Lung (tissue), 11 donors: ENCODE measurements at regions not wholly inside any gene's neighbourhood (a gene's known extent, or its start where the extent isn't known, plus 50 kb on each side); places are given as distances from the start of the nearest gene placed in this dataset.

ENCODE experiments used
- ATAC-seq: fragments of 200-7000 bp; cut with Tn5 transposase; one replicate; pipeline ENCODE4 v1.9.1; 2020; ENCODE audit warnings: moderate number of reproducible peaks; ENCODE audit not compliant: insufficient read depth, low FRiP score
- DNase-seq, 3 donors: peaks; one replicate each; pipeline ENCODE4 v3.0.0-alpha.2; 2013 to 2017
- H3K27ac ChIP-seq, 2 donors: one replicate each; pipeline ENCODE4 v1.5.1; 2013; ENCODE audit warnings: mild to moderate bottlenecking in 2 of 2, moderate library complexity in 2 of 2, control low read depth in 1 of 2, inconsistent platforms in 1 of 2, low read depth in 1 of 2, low read length in 1 of 2
- H3K27me3 ChIP-seq, 3 donors: one replicate each; pipeline ENCODE4 v1.5.1; 2013; ENCODE audit warnings: low read length in 2 of 3; ENCODE audit not compliant: control insufficient read depth in 3 of 3, insufficient read depth in 3 of 3
- H3K36me3 ChIP-seq, 4 donors: one replicate each; pipeline ENCODE4 v1.5.1; 2013; ENCODE audit warnings: low read length in 4 of 4, mild to moderate bottlenecking in 1 of 4, moderate library complexity in 1 of 4; ENCODE audit not compliant: control insufficient read depth in 4 of 4, insufficient read depth in 4 of 4
- H3K4me1 ChIP-seq, 5 donors: one replicate each; pipeline ENCODE4 v1.5.1; 2013; ENCODE audit warnings: low read length in 5 of 5, mild to moderate bottlenecking in 2 of 5, moderate library complexity in 1 of 5; ENCODE audit not compliant: control insufficient read depth in 5 of 5, insufficient read depth in 5 of 5
- H3K4me3 ChIP-seq: one replicate; pipeline ENCODE4 v1.5.1; 2013; ENCODE audit warnings: mild to moderate bottlenecking, control low read depth, moderate library complexity
- H3K9ac ChIP-seq, 2 donors: one replicate each; pipeline ENCODE4 v1.5.1; 2013; ENCODE audit warnings: low read length in 2 of 2, control low read depth in 1 of 2; ENCODE audit not compliant: insufficient read depth in 1 of 2
- H3K9me3 ChIP-seq, 4 donors: one replicate each; pipeline ENCODE4 v1.5.1; 2013; ENCODE audit warnings: low read length in 3 of 4, mild to moderate bottlenecking in 1 of 4, moderate library complexity in 1 of 4; ENCODE audit not compliant: control insufficient read depth in 4 of 4, insufficient read depth in 3 of 4
- CTCF ChIP-seq: IDR thresholded peaks from 2 replicates; pipeline ENCODE4 v1.5.1; 2012; ENCODE audit warnings: mild to moderate bottlenecking; ENCODE audit errors: control extremely low read depth, extremely low read depth
- WGBS, 2 donors: extraction: QIAGEN DNeasy Blood & Tissue Kit; methylation state at CpG; one replicate each; pipeline ENCODE4 v1.1.7; 2013; 5-methylcytosine and 5-hydroxymethylcytosine counted together
- donor health status: control.
- donor health status: control.
- donor health status: Bipolar disorder and iron deficiency.
- donor health status: healthy.
- donor health status: DM: yes; HTN: yes; CAD: no.

DNA sequence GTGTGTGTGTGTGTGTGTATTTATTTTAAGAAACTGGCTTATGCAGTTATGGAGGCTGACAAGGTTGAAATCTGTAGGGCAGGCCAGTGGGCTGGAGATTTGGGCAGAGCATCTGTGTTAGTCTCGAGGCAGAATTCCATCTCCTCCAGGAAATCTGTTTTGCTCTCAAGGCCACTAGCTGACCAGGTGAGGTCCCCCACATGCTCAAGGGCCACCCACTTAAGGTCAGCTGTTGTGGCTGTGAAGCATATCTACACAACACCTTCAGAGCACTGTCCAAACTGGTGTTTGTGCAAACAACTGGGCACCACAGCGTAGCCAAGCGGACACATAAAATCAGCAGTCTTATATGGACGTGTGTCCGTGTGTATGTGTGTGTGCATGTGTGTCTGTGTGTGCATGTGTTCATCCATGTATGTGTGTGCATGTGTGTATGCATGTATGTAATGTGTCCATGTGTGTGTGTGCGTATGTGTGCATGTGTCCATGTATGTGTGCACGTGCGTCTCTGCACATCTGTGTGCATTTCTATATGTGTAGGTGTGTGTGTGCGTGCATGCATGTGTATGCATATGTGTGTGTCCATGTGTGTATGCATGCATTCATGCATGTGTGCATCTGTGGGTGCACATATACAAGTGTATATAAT, 400.9 kb downstream of the BRD1 start:
- Histone ChIP-seq H3K9me3 (peaks cover 0 to 5% (median 0%) of the 10 kb centered on the region in 4 donors), H3K36me3 (no peaks in the 10 kb centered on the region), H3K27ac (no peak overlapping the region), H3K4me3 (no peak overlapping the region), H3K4me1 (no peaks in the 10 kb centered on the region), H3K27me3 (peaks cover 0 to 34% (median 7%) of the 10 kb centered on the region in 3 donors), H3K9ac (no peak overlapping the region)
- DNase-seq (no peak), ATAC-seq (no peak)
- 88 to 98% methylated on average over 9 of the region's 9 CpGs for WGBS, 2 donors
- no peak for TF ChIP-seq CTCF

DNA sequence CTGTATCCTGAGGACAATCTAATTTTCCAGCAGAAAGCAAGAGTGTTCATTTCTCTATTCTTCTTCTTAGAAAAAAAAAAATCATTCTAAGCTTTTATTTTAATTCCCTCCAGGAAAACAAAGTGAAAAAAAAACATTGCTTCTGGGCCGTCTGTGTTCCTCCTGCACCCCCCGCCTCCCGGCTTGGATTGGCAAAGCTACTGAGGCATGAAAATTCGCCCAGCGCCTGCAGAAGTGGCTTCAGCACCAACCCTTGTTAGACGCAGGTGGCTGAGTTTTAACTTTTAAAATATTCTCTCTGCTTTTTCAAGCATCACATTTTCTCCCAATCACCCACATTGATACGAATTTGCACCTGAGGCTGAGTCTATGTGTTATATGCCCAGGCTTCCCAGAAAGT, 401.6 kb downstream of the BRD1 start:
- ATAC-seq (no peak), DNase-seq (no peak)
- Histone ChIP-seq H3K27ac (no peak overlapping the region), H3K36me3 (no peaks in the 10 kb centered on the region), H3K4me3 (no peak overlapping the region), H3K27me3 (peaks cover 0 to 31% (median 7%) of the 10 kb centered on the region in 3 donors), H3K9ac (no peak overlapping the region), H3K9me3 (peaks cover 0 to 5% (median 0%) of the 10 kb centered on the region in 4 donors), H3K4me1 (no peaks in the 10 kb centered on the region)
- no peak for TF ChIP-seq CTCF
- 68 to 71% methylated on average over 7 of the region's 7 CpGs for WGBS, 2 donors

DNA sequence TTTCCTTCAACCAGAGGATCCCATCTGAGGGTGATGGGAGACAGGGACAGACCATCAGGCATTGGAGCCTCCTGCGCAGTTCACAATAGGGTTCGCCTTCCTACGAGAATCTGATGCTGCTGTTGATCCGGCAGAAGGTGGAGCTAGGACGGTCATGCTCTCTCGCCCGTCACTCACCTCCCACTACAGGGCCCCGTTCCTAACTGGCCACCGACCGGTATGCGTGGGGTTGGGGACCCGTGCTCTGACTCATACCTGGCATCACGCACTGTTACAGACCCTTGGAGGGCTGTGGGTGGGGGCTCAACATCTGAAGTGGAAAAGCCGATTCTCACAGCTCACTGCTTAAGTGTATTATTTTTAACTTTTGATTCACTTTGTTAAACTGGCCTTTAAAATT, 402.3 kb downstream of the BRD1 start:
- Histone ChIP-seq H3K4me1 (no peaks in the 10 kb centered on the region), H3K9me3 (peaks cover 0 to 10% (median 0%) of the 10 kb centered on the region in 4 donors), H3K4me3 (no peak overlapping the region), H3K27me3 (peaks cover 0 to 34% (median 7%) of the 10 kb centered on the region in 3 donors), H3K27ac (no peak overlapping the region), H3K36me3 (no peaks in the 10 kb centered on the region), H3K9ac (no peak overlapping the region)
- DNase-seq (no peak), ATAC-seq (no peak)
- WGBS, 2 donors, result 54 to 68% methylated on average over 14 of the region's 14 CpGs
- no peak for TF ChIP-seq CTCF

DNA sequence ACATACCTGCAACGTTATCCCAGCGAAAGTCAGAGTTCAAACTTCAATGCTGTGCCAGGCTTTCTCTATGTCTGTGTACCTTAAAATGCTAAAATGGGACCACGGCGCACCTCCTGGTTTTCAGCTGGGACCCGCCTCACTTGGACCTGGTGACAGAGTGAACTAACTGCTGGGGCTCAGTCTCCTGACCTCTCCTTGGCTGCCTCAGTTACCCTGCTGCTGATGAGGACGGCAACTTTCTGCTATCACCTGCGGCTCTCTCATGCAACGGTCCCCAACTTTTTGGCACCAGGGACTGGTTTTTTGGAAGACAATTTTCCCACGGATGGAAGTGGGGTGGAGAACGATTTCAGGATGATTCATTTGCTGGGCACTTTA, 402.8 kb downstream of the BRD1 start:
- DNase-seq (no peak), ATAC-seq (no peak)
- H3K4me1 ChIP-seq, result no peaks in the 10 kb centered on the region
- H3K9ac ChIP-seq, result no peak overlapping the region
- H3K9me3 ChIP-seq, result peaks cover 0 to 10% (median 0%) of the 10 kb centered on the region in 4 donors
- no peaks in the 10 kb centered on the region for H3K36me3 ChIP-seq
- H3K27ac ChIP-seq, result no peak overlapping the region
- 83 to 90% methylated on average over 10 of the region's 10 CpGs for WGBS, 2 donors
- no peak for TF ChIP-seq CTCF
- no peak overlapping the region for H3K4me3 ChIP-seq
- peaks cover 0 to 34% (median 7%) of the 10 kb centered on the region in 3 donors for H3K27me3 ChIP-seq
